Embryonic facial prominence (tissue), 1 donor: ENCODE measurements at regions not wholly inside any gene's neighbourhood (a gene's known extent, or its start where the extent isn't known, plus 50 kb on each side); places are given as distances from the start of the nearest gene placed in this dataset.
"Not testable (repeated sequence)": the region's sequence is repeated elsewhere in the genome, so short reads cannot be mapped to it uniquely, and the experiment has no call there.

ENCODE experiments used
- DNase-seq: peaks from one replicate; pipeline ENCODE4 v3.0.0-alpha.2; 2016; ENCODE audit errors: extremely low spot score

DNA sequence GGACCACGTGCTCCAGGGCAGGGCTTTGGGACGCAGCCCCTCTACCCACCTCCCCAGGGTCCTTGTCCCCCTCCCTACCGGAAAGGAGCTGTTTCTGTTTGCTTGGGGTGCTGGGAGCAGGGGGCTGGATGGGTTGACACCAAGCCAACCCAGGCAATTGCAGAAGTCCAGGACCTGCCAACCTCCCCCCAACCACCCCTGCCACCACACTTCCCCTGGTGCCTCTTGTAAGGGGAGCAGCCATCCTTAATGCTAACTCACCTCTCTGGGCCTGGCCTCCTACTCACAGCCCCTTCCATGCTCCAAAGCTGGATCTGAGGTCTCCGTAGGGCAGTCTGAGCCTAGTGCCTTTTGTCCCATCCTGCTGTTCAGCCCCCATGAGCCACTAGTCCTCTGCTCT is 631.9 kb downstream of the BCOR start:
- no peak for DNase-seq

DNA sequence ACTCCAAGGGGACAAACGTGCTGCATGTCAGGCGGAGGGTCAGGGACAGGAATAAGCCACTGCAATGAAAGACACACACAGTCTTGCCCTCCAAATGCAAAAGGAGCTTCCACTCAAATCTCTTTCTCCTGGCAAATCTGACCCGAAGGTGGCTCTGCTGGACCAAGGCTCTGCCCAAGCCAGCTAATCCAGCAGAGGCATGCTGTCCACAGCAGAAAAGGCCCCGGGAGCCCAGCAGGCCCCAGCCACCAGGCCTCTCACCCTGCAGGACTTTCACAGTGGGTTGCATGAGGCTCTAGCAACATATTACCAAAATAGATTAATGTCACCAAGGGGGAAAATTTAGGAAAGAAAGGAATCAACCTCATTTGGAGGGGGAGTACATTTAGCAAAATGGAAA is 628.6 kb downstream of the BCOR start:
- DNase-seq = no peak

DNA sequence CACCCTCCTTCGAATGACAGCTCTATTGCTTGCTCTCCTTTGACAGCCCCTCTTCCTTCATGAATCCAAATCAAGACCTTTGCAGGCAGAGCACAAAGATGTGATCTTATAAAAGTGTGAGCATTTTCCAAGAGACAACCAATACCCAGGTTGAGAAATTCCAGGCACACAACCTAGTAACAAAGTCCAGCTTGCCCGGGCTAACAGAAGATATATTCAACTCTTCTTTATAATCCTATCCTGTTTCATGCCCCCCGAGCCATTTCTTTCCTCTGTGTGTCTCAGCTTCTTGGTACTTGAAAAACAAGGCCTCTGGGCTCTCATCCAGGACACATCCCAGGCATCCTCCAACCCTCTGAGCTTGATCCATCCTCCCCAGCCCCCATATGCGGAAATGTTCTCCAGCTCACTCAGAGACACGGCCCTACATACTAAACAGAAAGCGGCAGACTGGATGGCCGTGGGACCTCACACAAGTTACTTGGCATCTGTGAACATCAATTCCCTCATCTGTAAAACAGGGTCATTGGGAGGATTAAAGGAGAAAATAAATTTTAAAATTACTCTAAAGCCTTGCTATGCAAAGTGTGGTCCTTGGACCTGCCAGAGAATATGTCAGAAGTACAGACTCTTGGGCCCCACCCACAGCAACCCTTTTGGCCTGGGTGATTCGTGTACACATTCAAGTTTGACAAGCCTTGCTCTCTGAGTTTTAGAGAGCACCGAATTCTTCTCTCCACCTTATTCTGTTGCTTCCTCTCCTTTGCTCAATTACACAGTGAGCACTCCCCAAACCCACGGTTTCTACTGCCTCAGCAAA is 627.0 kb downstream of the BCOR start:
- DNase-seq = no peak

DNA sequence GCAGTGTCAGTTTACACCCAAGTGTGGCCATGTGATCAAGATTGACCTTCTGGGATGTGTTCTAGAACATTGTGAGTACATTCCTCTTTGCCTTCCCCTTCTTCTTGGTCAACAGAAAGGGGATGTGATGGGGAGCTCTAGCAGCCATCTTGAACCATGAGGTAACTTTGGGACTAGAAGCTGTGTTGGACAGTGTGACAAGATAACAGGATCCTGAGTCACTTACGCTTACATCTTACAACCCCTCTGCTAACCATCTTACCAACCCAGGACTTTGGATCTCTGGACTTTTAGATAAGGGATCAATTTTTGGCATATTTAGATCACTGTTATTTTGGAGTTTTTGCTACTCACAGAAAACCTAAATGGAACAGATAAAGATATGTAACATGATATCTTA is 625.6 kb downstream of the BCOR start:
- no peak for DNase-seq

DNA sequence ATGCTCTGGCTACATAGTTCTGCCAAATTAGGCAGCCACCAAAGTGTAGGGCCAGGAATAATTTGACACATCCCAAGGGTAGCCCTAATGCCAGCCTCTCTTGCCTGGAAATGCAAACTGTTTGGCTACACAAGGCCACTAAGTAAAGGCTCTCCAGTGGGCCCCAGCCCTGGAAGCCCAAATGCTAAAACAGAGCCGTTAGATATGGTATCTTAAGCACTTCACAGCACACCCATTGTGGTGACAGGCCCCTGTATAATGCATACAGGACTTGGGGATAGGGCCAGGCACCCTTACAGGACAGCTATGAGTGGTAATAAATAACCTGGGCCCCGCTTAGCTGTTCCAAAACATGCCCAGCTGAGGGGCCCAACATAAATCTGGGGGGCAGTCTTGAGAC is 623.9 kb downstream of the BCOR start:
- DNase-seq = no peak

DNA sequence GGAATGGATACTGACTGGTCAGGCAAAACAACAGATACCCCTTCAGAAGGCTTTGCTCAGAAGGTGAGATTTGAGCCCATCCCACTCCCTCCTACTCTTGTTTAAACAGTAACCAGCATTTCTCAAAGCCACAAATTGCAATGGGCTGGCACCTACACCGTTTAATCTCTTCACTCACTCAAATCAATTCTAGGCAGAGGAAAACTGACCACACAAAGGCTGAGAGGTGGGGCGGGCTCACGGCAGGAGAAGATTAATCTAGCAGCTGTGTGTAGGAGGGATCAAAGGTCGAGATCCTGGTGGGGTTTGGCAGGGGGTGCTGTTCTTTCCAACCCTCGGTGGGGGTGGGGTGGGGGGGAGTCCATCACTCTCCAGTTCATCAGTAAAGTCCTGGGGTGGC is 622.4 kb downstream of the BCOR start:
- DNase-seq = no peak

DNA sequence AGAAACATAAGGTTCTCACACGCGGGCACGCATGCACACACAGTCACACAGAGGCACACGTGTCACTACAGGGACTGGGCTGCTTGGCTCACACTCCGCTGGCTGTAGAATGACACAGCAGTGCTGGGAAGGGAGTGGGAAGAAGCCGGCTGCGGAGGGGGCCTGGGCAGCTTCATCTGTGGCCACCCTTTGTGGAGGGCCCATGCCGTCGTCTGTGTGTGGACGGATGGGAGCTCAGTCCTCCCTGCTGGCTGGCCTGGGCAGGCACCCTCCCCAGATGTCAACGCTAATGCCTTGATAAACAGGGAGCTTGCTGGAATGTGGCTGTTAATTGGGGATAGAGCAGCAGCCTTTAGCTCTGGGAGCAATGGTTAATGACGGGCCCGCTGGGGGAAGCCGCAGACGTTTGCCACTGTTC is 621.1 kb downstream of the BCOR start:
- no peak for DNase-seq

DNA sequence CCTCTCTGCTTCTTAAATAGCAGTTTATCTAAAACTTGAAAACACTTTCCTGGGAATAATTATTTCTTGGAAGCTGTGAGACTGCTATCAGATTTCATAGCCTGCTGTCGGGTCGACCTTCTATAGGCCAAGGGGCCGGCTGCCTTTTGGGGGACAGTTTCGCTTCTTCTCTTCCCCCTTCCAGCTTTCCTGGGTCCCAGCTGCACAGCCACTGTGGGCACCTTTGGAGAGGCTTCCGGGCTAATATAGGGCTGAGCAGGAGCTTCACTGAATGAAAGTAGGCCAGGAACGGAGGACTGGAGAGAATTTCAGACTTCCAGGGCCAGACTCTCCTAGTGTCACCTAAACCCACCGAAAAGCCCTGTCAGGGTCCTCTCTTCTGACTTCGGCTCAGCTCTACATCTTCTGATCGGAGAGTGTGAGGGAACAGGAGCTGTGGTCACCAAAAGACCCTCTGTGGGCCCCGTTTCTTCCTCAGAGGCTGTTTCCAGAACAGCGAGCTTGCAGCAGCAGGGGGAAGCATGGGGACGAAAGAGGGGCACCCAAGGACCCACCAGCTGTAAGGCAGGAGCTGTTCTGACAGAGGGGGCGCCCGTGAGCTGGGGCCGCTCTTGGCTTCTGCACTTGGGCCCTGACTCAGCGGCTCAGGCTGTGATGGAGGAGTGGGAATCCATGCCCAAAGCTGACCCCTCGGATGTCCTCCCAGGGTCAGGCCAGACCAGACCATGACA is 620.6 kb downstream of the BCOR start:
- DNase-seq = no peak

DNA sequence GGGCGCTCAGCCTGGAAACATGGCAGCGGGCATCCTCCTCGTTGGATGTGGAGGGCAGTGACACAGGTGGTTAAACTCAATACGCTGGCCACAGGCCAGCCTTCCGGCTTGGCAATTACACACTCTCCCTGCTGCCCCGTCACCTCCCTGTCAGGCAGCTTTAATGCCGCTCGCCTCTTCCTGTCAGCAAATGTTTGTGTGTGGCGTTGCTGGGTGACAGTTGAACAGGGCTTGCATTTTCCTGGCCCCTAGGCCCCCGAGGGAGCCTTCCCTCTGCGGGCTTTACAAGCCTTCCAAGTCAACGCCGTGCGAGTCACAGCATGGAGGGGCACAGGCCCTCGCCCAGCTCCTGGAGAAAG is 620.0 kb downstream of the BCOR start:
- DNase-seq = no peak

DNA sequence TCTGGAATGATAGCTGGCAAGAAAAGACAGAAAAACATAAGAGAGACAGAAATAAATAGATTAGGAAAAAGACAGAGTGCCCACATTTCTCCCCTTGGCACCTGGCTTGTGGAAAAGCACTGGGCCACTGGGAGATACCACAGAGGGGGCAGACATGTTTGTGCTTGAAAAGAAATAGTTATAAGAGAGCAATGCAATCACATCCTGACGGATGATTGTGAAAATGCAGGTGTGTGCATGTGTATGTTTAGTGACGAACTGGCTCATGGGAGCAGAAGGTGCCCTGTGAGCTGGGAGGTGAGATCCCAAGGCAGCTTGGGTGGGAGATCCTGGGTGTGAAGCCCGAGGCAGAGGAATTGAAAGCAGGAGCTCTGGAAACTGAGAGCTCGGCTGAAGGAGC is 617.9 kb downstream of the BCOR start:
- DNase-seq = no peak

DNA sequence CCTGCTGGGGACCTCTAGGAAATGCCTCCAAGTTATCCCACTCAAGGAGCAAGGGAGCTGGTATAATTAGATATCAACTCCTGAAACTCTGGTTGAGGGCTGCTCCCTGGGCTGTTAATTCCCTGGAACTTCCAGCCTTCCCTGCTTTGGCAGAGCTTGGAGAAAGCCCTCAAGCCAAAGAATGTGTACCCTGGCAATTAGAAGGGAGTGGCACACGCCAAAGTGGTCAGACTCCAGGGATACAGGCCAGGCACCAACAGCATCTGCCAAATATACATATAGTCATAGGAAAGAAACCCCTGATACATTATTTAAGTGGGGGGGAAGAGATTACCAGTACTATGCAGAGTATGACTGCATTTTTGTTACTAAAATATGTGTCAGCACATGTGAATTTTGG is 616.8 kb downstream of the BCOR start:
- DNase-seq = no peak

DNA sequence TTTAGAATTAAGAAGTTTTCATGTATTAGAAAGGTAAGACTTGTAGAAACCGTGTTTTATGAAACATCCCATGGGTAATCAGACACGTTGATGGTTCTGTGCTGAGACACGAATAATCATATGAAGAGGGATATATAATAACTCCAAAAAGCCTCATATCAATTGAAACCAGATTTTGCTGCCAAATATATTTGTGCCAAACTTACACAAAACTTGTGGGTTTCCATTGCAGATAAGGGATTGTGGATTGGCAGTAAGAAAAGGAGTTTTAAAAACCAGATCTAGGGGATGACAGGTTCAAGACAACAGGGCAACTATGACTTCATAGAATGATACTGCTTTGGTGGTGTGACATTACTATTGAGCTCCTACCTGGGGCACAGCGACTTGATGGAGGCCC is 616.1 kb downstream of the BCOR start:
- no peak for DNase-seq

DNA sequence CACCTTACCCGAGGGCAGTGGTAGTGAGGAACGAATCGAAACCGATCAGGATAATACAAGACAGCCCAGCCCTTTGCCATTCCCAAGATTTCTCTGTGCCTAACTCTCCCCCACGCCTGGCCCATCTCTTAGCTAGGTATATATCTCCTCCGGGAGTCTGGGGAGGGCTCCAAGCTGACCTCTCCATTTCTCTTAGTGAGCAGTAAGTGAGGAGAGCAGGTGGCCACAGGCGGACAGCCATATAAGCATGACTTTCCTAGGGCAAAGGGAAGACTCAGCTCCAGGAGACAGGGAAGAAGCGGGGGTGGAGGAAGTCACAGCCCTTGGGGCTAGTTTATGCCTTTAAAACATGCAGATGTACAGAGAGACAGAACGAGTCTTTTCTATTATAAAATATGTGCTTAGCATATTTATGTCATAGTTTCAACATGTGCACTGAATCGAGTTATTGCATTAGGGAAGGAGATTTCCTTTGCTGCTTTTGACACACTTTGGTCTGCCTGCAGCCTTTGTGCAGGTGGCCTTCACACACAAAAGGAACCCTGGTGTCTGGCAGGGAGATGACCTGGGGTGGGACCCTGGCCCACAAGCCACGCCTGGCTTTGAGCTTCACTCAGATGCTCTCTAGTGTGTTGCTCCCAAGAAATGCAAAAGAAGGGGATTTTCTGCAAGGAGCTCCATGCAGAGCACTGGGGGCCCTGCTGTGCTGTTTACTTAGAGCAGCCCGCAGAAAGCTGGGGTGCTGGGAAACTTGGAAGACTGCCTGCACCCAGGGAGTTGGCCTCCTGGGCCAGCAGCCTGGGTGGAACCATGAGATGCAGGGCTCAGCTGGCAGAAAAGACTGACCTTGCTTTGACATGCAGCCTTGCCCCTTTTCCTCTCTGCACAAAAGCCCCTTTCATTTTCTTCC is 613.3 kb downstream of the BCOR start:
- DNase-seq = no peak

DNA sequence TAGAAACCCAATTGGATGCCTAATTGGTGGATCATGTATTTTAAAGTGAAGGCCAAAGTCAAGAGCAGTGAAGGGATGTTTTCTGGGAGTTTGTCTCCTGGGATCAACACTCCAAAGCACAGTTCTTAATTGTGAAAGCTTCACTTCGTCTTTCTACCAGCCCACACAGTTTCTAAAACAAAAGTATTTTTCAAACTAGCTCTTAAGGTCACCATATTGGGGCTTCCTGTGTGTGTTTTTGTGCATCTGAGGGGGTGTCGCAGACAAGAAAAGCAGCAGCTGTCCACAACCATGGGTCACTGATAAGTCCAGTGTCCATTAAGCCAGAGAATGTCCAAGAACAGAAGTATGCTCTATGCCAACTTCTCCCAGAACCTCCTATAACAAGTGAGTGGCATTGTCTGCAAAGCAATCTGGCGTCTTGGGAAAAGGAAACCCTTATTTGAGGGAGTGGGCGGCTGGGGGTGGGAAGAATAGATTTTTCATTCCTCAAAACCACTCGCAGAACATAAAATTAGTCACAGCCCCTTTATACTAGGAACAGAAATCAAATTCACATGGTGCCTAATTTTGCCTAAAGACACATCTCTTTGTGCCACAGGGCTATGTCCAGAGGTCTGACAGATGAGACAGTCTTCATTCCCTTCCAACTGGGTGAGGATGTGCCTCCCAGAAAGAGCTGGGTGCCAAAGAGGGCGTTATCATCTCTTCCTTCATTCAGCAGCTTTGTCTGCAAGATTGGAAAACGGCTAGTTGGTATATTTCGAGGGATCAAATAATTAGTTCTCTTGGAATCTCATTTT is 610.4 kb downstream of the BCOR start:
- DNase-seq = no peak

DNA sequence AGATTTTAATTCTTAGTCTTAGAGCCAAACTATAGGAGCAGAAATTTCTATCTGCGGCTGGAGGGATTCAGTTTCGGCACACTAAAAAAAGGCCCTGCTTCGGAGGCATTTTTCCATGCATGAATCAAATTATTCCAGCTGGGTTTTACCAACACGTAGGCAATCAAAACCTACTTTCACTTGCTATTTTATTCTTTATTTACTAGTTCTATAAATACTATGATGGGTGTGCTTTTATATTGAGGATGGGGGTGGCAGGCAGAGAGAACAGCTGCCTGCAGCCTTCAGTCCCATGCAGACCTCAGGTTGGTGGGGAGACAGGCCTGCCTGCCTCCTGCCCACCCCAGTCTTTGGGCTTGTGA is 609.8 kb downstream of the BCOR start:
- no peak for DNase-seq

DNA sequence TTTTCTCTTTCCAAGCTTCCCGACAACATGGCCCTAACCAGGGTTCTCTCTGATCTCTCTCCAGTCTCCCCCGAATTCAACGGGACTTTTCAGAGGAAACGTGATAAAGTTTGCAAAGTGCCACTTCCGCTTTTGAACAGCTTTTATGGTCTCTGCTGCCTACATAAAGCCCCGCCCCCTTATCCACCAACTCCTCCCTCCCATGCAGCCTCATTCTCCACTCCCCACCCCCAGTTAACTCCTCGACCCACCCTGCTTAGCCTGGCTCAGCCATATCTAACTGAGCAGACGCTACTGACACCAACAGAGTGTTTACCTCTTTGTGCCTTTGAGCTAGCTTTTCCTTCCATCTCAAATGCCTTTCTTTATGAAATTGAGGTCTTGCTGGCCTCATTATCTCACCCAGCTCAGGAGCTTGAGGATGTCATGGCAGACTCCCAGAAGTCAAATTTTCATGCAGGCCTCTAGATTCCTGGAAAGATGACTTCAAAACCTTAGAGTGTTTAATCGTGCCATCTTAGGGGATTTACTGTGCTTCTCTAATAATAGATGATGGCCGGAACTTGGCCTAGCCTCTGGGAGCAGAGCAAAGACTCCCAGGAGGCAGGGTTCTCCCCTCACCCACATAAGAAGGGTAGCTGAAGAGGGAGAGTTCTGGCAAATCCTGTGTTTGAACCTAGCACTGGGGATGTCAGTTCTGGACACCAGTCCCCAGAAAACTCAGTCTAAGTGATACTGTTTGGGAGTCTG is 606.0 kb downstream of the BCOR start:
- no peak for DNase-seq

DNA sequence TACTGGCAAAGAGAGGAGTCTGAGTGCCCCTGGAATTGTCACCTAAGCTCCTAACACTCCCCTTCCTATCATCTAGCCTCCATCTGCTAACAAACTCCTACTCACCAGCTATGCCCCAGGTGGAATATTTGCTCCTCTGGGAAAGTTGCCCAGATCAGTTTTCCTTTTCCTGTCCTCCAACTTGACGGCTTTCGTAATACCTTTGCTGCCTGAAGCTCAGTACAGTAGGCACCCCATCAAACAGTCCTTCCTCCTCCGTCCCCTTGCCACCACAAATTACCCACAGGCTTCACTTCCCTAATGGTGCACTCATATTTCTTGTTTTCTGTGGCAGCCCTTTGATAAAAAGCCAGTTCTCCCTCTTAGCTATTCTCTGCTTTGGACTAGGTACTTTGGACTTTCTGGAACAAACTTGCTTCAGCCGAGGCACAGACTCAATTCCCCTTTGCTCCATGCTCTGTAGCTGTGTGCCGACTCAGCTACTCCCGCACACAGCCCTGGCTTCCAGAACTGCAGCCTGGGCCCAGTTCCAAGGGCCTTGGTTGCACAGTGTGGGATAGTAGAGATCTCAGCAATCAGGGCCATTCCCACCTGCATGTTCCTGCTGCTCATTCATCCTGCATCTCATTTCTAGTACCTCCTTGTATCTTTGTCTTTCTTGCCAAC is 605.1 kb downstream of the BCOR start:
- DNase-seq = no peak

DNA sequence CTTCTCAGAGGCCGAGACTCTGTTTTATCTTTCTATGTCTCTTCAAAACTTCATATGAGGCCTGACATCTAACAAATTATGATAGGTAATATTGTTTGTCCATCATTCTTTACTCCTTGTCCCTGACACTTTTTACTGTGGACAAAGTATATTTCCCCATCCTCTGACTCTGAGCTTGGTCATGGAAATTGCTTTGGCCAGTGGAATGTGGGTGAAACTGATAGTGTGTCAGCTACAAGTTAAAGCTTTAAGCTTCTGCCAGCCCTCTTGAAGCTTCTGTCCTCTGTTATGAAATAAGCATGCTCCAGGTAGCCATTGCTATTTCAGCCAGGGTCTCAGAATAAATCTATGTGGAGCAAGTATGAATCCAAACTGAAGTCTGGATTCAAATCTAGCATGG is 604.6 kb downstream of the BCOR start:
- no peak for DNase-seq

DNA sequence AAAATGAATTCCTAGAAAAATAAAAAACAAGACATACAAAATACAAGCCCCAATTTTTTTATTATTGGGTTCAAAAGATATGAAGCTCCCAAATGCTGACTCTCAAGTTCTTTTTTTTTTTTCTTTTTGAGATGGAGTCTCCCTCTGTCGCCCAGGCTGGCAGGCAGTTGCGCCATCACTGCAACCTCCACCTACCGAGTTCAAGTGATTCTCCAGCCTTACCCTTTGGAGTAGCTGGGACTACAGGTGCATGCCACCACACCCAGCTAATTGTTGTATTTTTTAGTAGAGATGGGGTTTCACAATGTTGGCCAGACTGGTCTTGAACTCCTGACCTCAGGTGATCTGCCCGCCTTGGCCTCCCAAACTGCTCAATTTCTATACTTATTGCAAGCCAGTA is 600.6 kb downstream of the BCOR start:
- not testable (repeated sequence) for DNase-seq

DNA sequence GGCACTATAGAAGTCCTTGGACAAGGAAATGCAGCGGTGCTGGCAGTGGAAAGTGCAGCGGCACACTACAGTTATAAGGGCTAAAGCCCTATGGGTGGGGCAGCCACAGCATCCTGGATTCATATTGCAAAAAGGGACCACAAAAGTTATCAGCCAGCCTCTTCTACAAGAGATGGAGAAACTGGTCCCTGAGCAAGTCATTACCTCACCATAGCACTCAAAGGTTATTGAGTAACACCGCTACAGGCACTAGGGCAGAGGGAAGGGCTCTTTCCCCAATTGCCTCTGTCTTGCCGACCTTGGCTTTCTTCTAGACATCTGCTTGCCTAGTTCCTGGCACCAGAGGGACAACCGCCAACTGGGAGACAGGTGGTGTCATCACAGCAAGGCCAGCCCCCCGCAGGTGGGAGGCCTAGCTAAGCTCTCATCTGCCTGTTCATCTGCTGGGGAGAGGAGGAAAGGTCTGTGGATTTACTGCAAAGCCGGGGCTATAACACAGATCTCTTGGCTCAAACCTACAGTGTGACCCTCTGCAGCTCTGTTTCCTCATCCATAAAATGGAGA is 600.0 kb downstream of the BCOR start:
- DNase-seq = no peak
